ENCODE measurements at regions not wholly inside any gene's neighbourhood (a gene's known extent, or its start where the extent isn't known, plus 50 kb on each side); places are given as distances from the start of the nearest gene placed in this dataset.

DNA sequence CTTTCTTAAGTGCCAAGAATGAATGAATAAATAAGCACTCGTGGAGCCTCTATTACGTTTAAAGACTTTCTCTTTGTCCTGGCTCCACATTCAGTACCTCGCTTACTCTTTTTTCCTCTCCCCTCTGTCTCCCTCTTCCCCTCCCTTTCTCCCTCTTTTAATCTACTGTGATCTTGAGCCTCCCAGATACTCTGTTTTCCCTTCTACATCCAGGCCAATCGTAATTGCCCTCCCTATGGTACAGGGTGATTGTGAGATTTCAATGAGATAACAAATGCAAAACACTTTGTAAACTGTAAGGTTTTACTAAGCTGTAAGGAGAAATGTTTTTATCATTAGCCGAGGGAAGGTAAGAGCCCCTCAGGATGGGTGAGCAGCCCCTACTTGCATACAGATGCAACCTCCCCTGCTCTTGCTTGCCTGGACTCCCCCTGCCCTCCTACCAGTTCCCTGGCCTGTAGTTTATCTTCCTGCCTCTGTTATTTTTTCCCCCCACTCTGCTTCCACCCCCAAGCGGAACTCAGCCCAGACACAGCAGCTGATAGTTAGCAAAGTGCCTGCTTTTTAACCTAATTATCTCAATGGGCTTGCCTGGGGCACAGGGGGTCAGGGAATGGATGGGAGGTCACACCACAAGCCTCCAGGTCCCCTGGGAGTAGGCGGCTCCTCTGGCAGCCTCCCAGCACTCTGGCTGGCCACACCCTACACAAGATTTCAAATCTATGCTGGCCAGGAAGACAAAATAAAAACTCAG, 76.9 kb upstream of the CADM1 start (continued):
- TF ChIP-seq, protein P1, sequence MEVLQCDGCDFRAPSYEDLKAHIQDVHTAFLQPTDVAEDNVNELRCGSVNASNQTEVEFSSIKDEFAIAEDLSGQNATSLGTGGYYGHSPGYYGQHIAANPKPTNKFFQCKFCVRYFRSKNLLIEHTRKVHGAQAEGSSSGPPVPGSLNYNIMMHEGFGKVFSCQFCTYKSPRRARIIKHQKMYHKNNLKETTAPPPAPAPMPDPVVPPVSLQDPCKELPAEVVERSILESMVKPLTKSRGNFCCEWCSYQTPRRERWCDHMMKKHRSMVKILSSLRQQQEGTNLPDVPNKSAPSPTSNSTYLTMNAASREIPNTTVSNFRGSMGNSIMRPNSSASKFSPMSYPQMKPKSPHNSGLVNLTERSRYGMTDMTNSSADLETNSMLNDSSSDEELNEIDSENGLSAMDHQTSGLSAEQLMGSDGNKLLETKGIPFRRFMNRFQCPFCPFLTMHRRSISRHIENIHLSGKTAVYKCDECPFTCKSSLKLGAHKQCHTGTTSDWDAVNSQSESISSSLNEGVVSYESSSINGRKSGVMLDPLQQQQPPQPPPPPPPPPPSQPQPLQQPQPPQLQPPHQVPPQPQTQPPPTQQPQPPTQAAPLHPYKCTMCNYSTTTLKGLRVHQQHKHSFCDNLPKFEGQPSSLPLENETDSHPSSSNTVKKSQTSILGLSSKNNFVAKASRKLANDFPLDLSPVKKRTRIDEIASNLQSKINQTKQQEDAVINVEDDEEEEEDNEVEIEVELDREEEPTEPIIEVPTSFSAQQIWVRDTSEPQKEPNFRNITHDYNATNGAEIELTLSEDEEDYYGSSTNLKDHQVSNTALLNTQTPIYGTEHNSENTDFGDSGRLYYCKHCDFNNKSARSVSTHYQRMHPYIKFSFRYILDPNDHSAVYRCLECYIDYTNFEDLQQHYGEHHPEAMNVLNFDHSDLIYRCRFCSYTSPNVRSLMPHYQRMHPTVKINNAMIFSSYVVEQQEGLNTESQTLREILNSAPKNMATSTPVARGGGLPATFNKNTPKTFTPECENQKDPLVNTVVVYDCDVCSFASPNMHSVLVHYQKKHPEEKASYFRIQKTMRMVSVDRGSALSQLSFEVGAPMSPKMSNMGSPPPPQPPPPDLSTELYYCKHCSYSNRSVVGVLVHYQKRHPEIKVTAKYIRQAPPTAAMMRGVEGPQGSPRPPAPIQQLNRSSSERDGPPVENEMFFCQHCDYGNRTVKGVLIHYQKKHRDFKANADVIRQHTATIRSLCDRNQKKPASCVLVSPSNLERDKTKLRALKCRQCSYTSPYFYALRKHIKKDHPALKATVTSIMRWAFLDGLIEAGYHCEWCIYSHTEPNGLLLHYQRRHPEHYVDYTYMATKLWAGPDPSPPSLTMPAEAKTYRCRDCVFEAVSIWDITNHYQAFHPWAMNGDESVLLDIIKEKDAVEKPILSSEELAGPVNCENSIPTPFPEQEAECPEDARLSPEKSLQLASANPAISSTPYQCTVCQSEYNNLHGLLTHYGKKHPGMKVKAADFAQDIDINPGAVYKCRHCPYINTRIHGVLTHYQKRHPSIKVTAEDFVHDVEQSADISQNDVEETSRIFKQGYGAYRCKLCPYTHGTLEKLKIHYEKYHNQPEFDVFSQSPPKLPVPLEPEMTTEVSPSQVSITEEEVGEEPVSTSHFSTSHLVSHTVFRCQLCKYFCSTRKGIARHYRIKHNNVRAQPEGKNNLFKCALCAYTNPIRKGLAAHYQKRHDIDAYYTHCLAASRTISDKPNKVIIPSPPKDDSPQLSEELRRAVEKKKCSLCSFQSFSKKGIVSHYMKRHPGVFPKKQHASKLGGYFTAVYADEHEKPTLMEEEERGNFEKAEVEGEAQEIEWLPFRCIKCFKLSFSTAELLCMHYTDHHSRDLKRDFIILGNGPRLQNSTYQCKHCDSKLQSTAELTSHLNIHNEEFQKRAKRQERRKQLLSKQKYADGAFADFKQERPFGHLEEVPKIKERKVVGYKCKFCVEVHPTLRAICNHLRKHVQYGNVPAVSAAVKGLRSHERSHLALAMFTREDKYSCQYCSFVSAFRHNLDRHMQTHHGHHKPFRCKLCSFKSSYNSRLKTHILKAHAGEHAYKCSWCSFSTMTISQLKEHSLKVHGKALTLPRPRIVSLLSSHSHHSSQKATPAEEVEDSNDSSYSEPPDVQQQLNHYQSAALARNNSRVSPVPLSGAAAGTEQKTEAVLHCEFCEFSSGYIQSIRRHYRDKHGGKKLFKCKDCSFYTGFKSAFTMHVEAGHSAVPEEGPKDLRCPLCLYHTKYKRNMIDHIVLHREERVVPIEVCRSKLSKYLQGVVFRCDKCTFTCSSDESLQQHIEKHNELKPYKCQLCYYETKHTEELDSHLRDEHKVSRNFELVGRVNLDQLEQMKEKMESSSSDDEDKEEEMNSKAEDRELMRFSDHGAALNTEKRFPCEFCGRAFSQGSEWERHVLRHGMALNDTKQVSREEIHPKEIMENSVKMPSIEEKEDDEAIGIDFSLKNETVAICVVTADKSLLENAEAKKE (CRISPR knock-in tag; IDR thresholded peaks at IDR 0.05): no peak
- TF ChIP-seq, protein P2, sequence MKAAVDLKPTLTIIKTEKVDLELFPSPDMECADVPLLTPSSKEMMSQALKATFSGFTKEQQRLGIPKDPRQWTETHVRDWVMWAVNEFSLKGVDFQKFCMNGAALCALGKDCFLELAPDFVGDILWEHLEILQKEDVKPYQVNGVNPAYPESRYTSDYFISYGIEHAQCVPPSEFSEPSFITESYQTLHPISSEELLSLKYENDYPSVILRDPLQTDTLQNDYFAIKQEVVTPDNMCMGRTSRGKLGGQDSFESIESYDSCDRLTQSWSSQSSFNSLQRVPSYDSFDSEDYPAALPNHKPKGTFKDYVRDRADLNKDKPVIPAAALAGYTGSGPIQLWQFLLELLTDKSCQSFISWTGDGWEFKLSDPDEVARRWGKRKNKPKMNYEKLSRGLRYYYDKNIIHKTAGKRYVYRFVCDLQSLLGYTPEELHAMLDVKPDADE (IDR thresholded peaks at IDR 0.05): no peak
- TF ChIP-seq NANOG (IDR thresholded peaks at IDR 0.05; ENCODE audit: borderline replicate concordance): no peak
- TF ChIP-seq ZNF114 (CRISPR knock-in tag; IDR thresholded peaks at IDR 0.05): no peak
- TF ChIP-seq ZNF331 (CRISPR knock-in tag; IDR thresholded peaks at IDR 0.05; ENCODE audit: low read depth): no peak
- no peak for TF ChIP-seq EZH2phosphoT487 (IDR thresholded peaks at IDR 0.05; ENCODE audit: unreplicated experiment)
- no peak for TF ChIP-seq POLR2AphosphoS5 (IDR thresholded peaks at IDR 0.05; ENCODE audit: low read depth)
- TF ChIP-seq CREB1 (CRISPR knock-in tag; IDR thresholded peaks at IDR 0.05; ENCODE audit: low read depth): no peak

DNA sequence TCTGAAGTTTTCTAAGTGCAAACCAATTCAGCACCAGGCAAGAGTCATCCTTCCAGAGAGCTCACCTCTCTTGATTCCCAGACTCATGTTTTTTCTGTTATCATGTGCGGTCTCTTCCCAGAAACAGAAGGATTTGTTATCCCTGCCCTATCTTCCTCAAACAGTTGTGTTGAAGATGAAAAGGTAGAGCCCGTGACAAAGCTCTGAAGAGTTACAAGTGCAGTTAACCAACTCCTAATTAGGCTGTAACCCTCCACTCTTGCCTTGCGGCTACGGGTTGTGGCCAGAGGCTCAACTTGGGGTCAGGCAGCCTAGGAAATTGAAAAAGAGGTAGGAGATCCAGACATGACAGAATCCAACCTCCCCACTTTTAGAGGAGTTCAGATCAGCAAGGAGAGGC, 76.2 kb upstream of the CADM1 start:
- H3K9me3 Mint-ChIP-seq: no peaks in the 10 kb centered on the region
- no peaks in the 10 kb centered on the region for H3K36me3 ChIP-seq (ENCODE audit: insufficient read depth)
- no peak for TF ChIP-seq EZH2phosphoT487 (IDR thresholded peaks at IDR 0.05; ENCODE audit: unreplicated experiment)
- TF ChIP-seq, protein P3, sequence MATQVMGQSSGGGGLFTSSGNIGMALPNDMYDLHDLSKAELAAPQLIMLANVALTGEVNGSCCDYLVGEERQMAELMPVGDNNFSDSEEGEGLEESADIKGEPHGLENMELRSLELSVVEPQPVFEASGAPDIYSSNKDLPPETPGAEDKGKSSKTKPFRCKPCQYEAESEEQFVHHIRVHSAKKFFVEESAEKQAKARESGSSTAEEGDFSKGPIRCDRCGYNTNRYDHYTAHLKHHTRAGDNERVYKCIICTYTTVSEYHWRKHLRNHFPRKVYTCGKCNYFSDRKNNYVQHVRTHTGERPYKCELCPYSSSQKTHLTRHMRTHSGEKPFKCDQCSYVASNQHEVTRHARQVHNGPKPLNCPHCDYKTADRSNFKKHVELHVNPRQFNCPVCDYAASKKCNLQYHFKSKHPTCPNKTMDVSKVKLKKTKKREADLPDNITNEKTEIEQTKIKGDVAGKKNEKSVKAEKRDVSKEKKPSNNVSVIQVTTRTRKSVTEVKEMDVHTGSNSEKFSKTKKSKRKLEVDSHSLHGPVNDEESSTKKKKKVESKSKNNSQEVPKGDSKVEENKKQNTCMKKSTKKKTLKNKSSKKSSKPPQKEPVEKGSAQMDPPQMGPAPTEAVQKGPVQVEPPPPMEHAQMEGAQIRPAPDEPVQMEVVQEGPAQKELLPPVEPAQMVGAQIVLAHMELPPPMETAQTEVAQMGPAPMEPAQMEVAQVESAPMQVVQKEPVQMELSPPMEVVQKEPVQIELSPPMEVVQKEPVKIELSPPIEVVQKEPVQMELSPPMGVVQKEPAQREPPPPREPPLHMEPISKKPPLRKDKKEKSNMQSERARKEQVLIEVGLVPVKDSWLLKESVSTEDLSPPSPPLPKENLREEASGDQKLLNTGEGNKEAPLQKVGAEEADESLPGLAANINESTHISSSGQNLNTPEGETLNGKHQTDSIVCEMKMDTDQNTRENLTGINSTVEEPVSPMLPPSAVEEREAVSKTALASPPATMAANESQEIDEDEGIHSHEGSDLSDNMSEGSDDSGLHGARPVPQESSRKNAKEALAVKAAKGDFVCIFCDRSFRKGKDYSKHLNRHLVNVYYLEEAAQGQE (IDR thresholded peaks at IDR 0.05; ENCODE audit: unreplicated experiment): no peak
- TF ChIP-seq EZH2 (IDR thresholded peaks at IDR 0.05; ENCODE audit: low read depth, unreplicated experiment): no peak
- TF ChIP-seq ZNF331 (CRISPR knock-in tag; IDR thresholded peaks at IDR 0.05; ENCODE audit: low read depth): no peak
- no peak for TF ChIP-seq ZNF114 (CRISPR knock-in tag; IDR thresholded peaks at IDR 0.05)
- no peak for TF ChIP-seq NANOG (IDR thresholded peaks at IDR 0.05; ENCODE audit: borderline replicate concordance)
- TF ChIP-seq, protein P2 (IDR thresholded peaks at IDR 0.05): no peak
- TF ChIP-seq JUNB (IDR thresholded peaks at IDR 0.05; ENCODE audit: unreplicated experiment): no peak
- TF ChIP-seq STAT1 (IDR thresholded peaks at IDR 0.05; ENCODE audit: unreplicated experiment): no peak
- no peak for TF ChIP-seq CREB1 (CRISPR knock-in tag; IDR thresholded peaks at IDR 0.05; ENCODE audit: low read depth)

More for the DNA sequence above, 76.2 kb upstream of the CADM1 start:
- Mint-ChIP-seq H3K4me3 (no peak overlapping the region), H3K27me3 (ENCODE audit: insufficient read depth, low read depth, poor library complexity) (peaks cover 13% of the 10 kb centered on the region), H3K4me1 (peaks cover 24% of the 10 kb centered on the region), H3K27ac (no peak overlapping the region), H3K36me3 (ENCODE audit: low read depth) (no peaks in the 10 kb centered on the region)
- H3F3A ChIP-seq (replicated peaks; ENCODE audit: low read depth): no peaks in the 10 kb centered on the region
- no peak for ATAC-seq
- H3K27me3 ChIP-seq (ENCODE audit: insufficient read depth): no peaks in the 10 kb centered on the region
- H3K4me1 ChIP-seq (ENCODE audit: insufficient read depth): peaks cover 28% of the 10 kb centered on the region
- DNase-seq (ENCODE audit: low spot score): no peak
- H2AFZ ChIP-seq: peak overlapping the region; percentile 81
- H3K79me2 ChIP-seq (replicated peaks; ENCODE audit: insufficient read depth): no peaks in the 10 kb centered on the region
- H4K20me1 ChIP-seq (replicated peaks; ENCODE audit: insufficient read depth): no peaks in the 10 kb centered on the region
- H3K9me2 ChIP-seq (ENCODE audit: insufficient read depth): peaks cover 6% of the 10 kb centered on the region
- no peak overlapping the region for H3K27ac ChIP-seq (ENCODE audit: low read depth)
- peak overlapping the region; percentile 60 for H3K4me2 ChIP-seq
- no peak overlapping the region for H3K4me3 ChIP-seq
